WTC11 (cell line): ENCODE measurements at regions not wholly inside any gene's neighbourhood (a gene's known extent, or its start where the extent isn't known, plus 50 kb on each side); places are given as distances from the start of the nearest gene placed in this dataset.

Experiments used
- ATF1 ChIP-seq: sonication (generic); formaldehyde crosslinking; IDR thresholded peaks from 2 replicates; pipeline ENCODE4 v1.8.1; 2023; ENCODE audit warnings: mild to moderate bottlenecking, moderate library complexity, missing genetic modification reagents
- CBFB ChIP-seq: sonication (generic); formaldehyde crosslinking; IDR thresholded peaks from 2 replicates; pipeline ENCODE4 v1.8.1; 2022; ENCODE audit warnings: mild to moderate bottlenecking, low read depth, missing genetic modification reagents
- JUN ChIP-seq: sonication (generic); formaldehyde crosslinking; IDR thresholded peaks from 2 replicates; pipeline ENCODE4 v1.8.0; 2023; ENCODE audit warnings: mild to moderate bottlenecking, missing genetic modification reagents
- MXD4 ChIP-seq: fragments of 250-450 bp; sonication (Bioruptor Pico); IDR thresholded peaks from 2 replicates; pipeline ENCODE4 v1.8.0; 2021; ENCODE audit warnings: mild to moderate bottlenecking, moderate library complexity, borderline replicate concordance
- RELA ChIP-seq: sonication (generic); formaldehyde crosslinking; IDR thresholded peaks from 2 replicates; pipeline ENCODE4 v1.8.1; 2022; ENCODE audit warnings: missing genetic modification reagents, mild to moderate bottlenecking, borderline replicate concordance
- ZNF317 ChIP-seq: sonication (generic); formaldehyde crosslinking; IDR thresholded peaks from 2 replicates; pipeline ENCODE4 v1.8.1; 2023; ENCODE audit warnings: low read depth, mild to moderate bottlenecking, moderate library complexity, missing genetic modification reagents, borderline replicate concordance
- TF ChIP-seq, protein P1 (sequence below): fragments of 200-600 bp; IDR thresholded peaks from 2 replicates; pipeline ENCODE4 v1.8.0; 2022; ENCODE audit warnings: antibody characterized with exemption
- TF ChIP-seq, protein P2 (sequence below): sonication (generic); formaldehyde crosslinking; IDR thresholded peaks from 2 replicates; pipeline ENCODE4 v1.8.1; 2023; ENCODE audit warnings: mild to moderate bottlenecking, missing genetic modification reagents
- TF ChIP-seq, protein P3 (sequence below): sonication (generic); formaldehyde crosslinking; IDR thresholded peaks from 2 replicates; pipeline ENCODE4 v1.8.1; 2023; ENCODE audit warnings: mild to moderate bottlenecking, missing genetic modification reagents, moderate library complexity

DNA sequence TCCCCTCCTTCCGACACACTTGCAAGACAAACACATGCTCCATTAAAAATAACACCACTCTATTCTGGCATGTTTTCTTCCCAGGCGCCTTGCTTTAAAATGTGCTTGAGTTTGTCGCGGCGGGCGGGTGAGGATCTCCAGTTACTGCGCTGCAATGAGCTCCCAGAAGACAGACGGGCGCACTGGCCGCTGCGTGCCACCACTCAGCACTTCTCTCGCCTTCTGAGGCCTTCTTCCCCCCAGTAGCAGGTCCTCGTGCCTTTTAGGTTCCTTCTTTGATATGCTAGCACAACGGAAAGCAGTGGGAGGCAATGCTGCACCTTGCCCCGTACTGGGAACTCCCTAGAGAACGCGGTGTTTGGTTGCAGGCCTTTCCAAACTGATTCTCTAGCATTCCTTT, 279.5 kb upstream of the NR5A2 start:
- TF ChIP-seq, protein P1, sequence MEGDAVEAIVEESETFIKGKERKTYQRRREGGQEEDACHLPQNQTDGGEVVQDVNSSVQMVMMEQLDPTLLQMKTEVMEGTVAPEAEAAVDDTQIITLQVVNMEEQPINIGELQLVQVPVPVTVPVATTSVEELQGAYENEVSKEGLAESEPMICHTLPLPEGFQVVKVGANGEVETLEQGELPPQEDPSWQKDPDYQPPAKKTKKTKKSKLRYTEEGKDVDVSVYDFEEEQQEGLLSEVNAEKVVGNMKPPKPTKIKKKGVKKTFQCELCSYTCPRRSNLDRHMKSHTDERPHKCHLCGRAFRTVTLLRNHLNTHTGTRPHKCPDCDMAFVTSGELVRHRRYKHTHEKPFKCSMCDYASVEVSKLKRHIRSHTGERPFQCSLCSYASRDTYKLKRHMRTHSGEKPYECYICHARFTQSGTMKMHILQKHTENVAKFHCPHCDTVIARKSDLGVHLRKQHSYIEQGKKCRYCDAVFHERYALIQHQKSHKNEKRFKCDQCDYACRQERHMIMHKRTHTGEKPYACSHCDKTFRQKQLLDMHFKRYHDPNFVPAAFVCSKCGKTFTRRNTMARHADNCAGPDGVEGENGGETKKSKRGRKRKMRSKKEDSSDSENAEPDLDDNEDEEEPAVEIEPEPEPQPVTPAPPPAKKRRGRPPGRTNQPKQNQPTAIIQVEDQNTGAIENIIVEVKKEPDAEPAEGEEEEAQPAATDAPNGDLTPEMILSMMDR, result no peak
- TF ChIP-seq, protein P2, sequence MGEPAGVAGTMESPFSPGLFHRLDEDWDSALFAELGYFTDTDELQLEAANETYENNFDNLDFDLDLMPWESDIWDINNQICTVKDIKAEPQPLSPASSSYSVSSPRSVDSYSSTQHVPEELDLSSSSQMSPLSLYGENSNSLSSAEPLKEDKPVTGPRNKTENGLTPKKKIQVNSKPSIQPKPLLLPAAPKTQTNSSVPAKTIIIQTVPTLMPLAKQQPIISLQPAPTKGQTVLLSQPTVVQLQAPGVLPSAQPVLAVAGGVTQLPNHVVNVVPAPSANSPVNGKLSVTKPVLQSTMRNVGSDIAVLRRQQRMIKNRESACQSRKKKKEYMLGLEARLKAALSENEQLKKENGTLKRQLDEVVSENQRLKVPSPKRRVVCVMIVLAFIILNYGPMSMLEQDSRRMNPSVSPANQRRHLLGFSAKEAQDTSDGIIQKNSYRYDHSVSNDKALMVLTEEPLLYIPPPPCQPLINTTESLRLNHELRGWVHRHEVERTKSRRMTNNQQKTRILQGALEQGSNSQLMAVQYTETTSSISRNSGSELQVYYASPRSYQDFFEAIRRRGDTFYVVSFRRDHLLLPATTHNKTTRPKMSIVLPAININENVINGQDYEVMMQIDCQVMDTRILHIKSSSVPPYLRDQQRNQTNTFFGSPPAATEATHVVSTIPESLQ (CRISPR knock-in tag), result no peak
- TF ChIP-seq MXD4 (CRISPR knock-in tag) (no peak), CBFB (CRISPR knock-in tag) (no peak), JUN (CRISPR knock-in tag) (no peak), ZNF317 (no peak), ATF1 (CRISPR knock-in tag) (no peak), RELA (CRISPR knock-in tag) (no peak)
- TF ChIP-seq, protein P3, sequence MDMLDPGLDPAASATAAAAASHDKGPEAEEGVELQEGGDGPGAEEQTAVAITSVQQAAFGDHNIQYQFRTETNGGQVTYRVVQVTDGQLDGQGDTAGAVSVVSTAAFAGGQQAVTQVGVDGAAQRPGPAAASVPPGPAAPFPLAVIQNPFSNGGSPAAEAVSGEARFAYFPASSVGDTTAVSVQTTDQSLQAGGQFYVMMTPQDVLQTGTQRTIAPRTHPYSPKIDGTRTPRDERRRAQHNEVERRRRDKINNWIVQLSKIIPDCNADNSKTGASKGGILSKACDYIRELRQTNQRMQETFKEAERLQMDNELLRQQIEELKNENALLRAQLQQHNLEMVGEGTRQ, result no peak
